Spinal cord (tissue), 9 donors: ENCODE measurements at regions not wholly inside any gene's neighbourhood (a gene's known extent, or its start where the extent isn't known, plus 50 kb on each side); places are given as distances from the start of the nearest gene placed in this dataset.

Experiments used
- DNase-seq, 6 donors: peaks; one replicate each; pipeline versions ENCODE4 v3.0.0 to v3.0.0-alpha.2; 2013 to 2015; ENCODE audit warnings: low spot score in 6 of 6, low read depth in 4 of 6
- H3K27ac ChIP-seq: one replicate; pipeline ENCODE4 v1.5.1; 2013; ENCODE audit warnings: low read depth, low read length, control low read depth
- H3K27me3 ChIP-seq: one replicate; pipeline ENCODE4 v1.6.1; 2013; ENCODE audit warnings: low read length; ENCODE audit not compliant: control insufficient read depth, insufficient read depth
- H3K36me3 ChIP-seq: one replicate; pipeline ENCODE4 v1.6.1; 2013; ENCODE audit warnings: low read length; ENCODE audit not compliant: control insufficient read depth, insufficient read depth
- H3K4me1 ChIP-seq: one replicate; pipeline ENCODE4 v1.6.1; 2013; ENCODE audit warnings: low read length; ENCODE audit not compliant: control insufficient read depth, insufficient read depth
- H3K4me3 ChIP-seq: one replicate; pipeline ENCODE4 v1.5.1; 2013; ENCODE audit warnings: low read depth, low read length, control low read depth
- H3K9me3 ChIP-seq: one replicate; pipeline ENCODE4 v1.6.1; 2013; ENCODE audit warnings: low read length; ENCODE audit not compliant: control insufficient read depth, insufficient read depth
- whole genome bisulfite sequencing: methylation state at CpG from one replicate; pipeline ENCODE4 v1.1.5; 2013; ENCODE audit warnings: missing lambda C conversion rate; ENCODE audit not compliant: insufficient coverage; 5-methylcytosine and 5-hydroxymethylcytosine counted together
- donor health status: healthy.

DNA sequence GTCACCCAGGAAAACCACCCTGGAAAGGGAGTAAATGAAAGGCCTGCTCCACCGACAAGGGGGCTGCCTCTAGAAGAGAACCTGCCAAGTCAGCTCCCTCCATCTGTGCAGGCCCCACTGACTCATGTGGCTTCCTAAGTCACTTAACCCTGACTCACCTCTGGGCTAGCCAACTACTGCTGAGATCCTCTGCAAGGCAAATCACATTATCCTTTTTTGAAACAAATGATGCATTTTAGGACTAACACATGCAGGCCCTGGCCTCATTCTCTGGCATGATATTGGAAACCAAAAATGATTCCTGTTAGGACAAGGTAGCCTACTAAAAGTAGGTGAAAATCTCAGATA is 474.6 kb downstream of the EPHA4 start:
- H3K4me1 ChIP-seq: no peaks in the 10 kb centered on the region
- WGBS: 50% methylated on average over 1 of the region's 1 CpG

DNA sequence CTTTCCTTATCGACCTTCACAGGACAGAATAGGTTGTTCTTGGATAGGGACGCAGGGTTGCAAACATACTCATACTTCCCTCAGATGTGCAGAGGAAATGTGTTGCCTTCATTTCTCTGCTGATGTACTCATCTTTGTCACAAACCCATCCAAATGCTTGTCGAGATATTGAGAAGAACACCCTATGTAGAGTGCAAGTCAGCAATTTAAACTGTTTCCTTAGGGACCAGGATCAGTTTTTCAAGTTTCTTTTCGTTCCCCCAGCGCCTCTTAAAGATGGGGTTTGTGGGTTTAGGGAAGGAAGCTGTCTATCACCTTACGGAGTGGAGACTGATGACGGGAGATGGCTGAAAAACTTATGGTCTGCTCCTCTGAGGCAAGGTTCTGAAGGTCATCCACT is 474.2 kb downstream of the EPHA4 start:
- no peaks in the 10 kb centered on the region for H3K36me3 ChIP-seq

More for the DNA sequence above, 474.6 kb downstream of the EPHA4 start:
- Histone ChIP-seq H3K9me3 (no peaks in the 10 kb centered on the region), H3K4me3 (no peak overlapping the region), H3K27me3 (no peaks in the 10 kb centered on the region), H3K27ac (no peak overlapping the region), H3K36me3 (no peaks in the 10 kb centered on the region)
- no peak for DNase-seq

GRCh38 chr2:221100467-221101089 is 471.5 kb downstream of the EPHA4 start:
- WGBS: 59% methylated on average over 5 of the region's 11 CpGs
- H3K4me3 ChIP-seq: no peak overlapping the region
- peaks cover 13% of the 10 kb centered on the region for H3K4me1 ChIP-seq
- H3K36me3 ChIP-seq: no peaks in the 10 kb centered on the region
- H3K27me3 ChIP-seq: no peaks in the 10 kb centered on the region
- no peaks in the 10 kb centered on the region for H3K9me3 ChIP-seq
- no peak overlapping the region for H3K27ac ChIP-seq
- DNase-seq: peak in 1 of 6 donors; percentile 45

More for the DNA sequence above, 474.2 kb downstream of the EPHA4 start:
- DNase-seq: no peak
- H3K4me3 ChIP-seq: no peak overlapping the region
- H3K9me3 ChIP-seq: no peaks in the 10 kb centered on the region
- H3K4me1 ChIP-seq: no peaks in the 10 kb centered on the region
- 83% methylated on average over 7 of the region's 7 CpGs for WGBS
- H3K27me3 ChIP-seq: no peaks in the 10 kb centered on the region
- H3K27ac ChIP-seq: no peak overlapping the region

DNA sequence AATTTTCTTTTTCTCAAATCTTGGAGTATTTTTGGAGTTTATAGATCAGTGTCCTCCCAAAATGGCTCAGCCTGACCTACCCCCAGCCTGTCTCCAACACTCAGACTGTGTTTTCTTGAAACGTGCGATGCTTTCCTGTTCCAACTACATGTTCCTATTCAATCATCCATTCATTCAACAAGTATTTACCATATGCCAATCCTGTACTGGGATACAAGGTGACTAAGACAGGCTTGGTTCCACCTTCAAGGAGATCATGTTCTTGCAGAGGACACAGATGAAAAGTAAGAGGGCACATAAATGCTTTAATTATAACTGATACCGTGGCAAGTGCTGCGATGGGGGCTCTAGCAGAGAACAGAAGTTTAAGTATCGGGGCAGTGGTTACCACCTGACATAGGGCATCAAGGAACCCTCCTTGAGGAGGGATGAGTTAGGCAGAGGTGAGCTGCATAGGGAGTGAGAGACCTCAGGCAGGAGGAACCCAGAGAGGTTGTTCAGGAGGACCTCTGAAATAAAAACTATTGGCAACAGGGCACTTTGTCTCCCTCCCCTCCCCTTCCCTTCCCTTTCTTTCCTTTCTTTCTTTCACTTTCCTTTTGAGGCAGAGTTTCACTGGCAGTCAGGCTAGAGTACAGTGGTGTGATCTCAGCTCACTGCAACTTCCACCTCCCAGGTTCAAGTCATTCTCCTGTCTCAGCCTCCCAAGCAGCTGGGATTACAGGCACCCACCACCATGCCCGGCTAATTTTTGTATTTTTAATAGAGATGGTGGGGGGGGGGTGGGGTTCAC is 469.0 kb downstream of the EPHA4 start:
- Histone ChIP-seq H3K36me3 (no peaks in the 10 kb centered on the region), H3K4me3 (no peak overlapping the region), H3K27me3 (no peaks in the 10 kb centered on the region), H3K27ac (no peak overlapping the region), H3K4me1 (peaks cover 13% of the 10 kb centered on the region), H3K9me3 (no peaks in the 10 kb centered on the region)
- no peak for DNase-seq
- WGBS: 96% methylated on average over 5 of the region's 6 CpGs

GRCh38 chr2:221103930-221104329 is 468.2 kb downstream of the EPHA4 start:
- 55% methylated on average over 4 of the region's 5 CpGs for WGBS
- H3K36me3 ChIP-seq: no peaks in the 10 kb centered on the region
- no peak for DNase-seq
- H3K4me1 ChIP-seq: peaks cover 13% of the 10 kb centered on the region
- H3K4me3 ChIP-seq: no peak overlapping the region
- no peaks in the 10 kb centered on the region for H3K9me3 ChIP-seq
- H3K27me3 ChIP-seq: no peaks in the 10 kb centered on the region
- peak overlapping the region; percentile 73 for H3K27ac ChIP-seq

DNA sequence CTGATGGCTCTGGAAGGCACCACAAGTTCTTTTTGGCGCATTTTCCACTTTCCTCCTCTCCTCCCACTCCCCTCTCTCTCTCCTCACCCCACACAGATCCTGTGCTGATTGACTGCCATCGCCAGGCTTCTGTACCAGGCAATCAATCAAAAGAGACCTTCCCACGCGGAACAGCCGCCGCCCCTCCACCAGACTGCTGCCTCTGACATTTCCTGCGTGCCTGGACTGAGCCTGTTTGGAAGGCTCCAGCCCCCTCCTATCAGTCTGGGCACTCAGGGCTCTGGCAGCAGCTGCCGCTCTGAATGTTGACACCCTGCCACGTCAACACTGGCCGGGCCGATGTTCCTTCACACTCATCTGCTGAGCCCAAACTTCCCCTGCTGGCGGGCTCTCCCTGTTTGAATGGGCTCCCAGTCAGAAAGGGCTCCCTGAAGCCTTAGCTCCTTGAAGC is 467.7 kb downstream of the EPHA4 start:
- peak overlapping the region; percentile 73 for H3K27ac ChIP-seq
- H3K4me3 ChIP-seq: no peak overlapping the region
- no peaks in the 10 kb centered on the region for H3K36me3 ChIP-seq
- H3K9me3 ChIP-seq: no peaks in the 10 kb centered on the region
- H3K27me3 ChIP-seq: no peaks in the 10 kb centered on the region
- peaks cover 13% of the 10 kb centered on the region for H3K4me1 ChIP-seq
- WGBS: 18% methylated on average over 12 of the region's 12 CpGs
- DNase-seq: peak; percentile 31 to 89 (median 44)

DNA sequence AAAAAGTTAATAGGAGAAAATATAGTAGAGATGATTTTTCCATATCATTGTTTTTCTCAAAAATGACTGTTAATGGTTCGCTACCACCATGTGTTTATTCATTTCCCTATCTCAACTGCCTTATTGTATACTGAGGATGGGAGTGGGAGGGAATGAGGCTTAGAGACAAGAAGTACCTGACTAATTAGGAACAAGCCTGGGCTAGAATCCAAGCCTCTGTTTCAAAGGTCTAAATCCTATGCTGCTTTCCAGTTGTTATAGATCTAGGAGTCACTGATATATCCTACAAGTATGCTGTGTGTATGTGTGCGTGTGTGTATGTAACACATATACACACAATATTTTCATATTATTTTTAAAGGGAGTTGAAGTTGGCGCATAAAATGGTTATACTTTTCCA is 465.9 kb downstream of the EPHA4 start:
- H3K36me3 ChIP-seq: no peaks in the 10 kb centered on the region
- no peaks in the 10 kb centered on the region for H3K9me3 ChIP-seq
- 100% methylated on average over 1 of the region's 3 CpGs for WGBS
- no peak overlapping the region for H3K27ac ChIP-seq
- peaks cover 13% of the 10 kb centered on the region for H3K4me1 ChIP-seq
- DNase-seq: no peak
- no peak overlapping the region for H3K4me3 ChIP-seq
- no peaks in the 10 kb centered on the region for H3K27me3 ChIP-seq

- peaks cover 13% of the 10 kb centered on the region for H3K4me1 ChIP-seq
- H3K9me3 ChIP-seq: no peaks in the 10 kb centered on the region
- no peaks in the 10 kb centered on the region for H3K27me3 ChIP-seq
- no peak for DNase-seq
- no peaks in the 10 kb centered on the region for H3K36me3 ChIP-seq
- no peak overlapping the region for H3K4me3 ChIP-seq
- H3K27ac ChIP-seq: no peak overlapping the region
- WGBS: no CpG with 5 or more reads among the region's 1 CpG
Observed at GRCh38 chr2:221107424-221107823, 464.7 kb downstream of the EPHA4 start.

- Histone ChIP-seq H3K4me1 (peaks cover 2% of the 10 kb centered on the region), H3K4me3 (no peak overlapping the region), H3K27me3 (no peaks in the 10 kb centered on the region), H3K36me3 (no peaks in the 10 kb centered on the region), H3K9me3 (no peaks in the 10 kb centered on the region), H3K27ac (no peak overlapping the region)
- no peak for DNase-seq
Observed at GRCh38 chr2:221109552-221109951, 462.6 kb downstream of the EPHA4 start.

DNA sequence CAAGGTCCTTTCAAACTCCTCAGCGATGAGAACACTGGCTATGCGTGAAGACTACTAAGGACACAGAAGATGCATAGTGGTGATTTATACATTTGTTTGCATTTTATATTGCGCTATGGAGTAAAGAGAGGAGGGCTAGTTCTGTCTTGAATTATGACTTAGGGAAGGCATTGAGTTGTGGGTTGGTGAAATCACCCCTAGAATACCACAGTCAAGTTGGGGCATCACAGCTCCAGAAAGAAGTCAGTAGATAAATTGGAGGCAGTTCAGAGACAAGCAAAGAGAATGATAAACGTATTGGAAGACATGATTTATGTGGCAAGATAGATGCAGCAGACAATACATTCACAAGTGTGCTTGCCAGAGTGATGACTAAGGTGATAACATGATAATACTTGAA is 460.4 kb downstream of the EPHA4 start:
- no peaks in the 10 kb centered on the region for H3K4me1 ChIP-seq
- H3K9me3 ChIP-seq: no peaks in the 10 kb centered on the region
- WGBS: 96% methylated on average over 4 of the region's 4 CpGs
- no peak overlapping the region for H3K27ac ChIP-seq
- H3K27me3 ChIP-seq: no peaks in the 10 kb centered on the region
- no peak for DNase-seq
- no peaks in the 10 kb centered on the region for H3K36me3 ChIP-seq
- H3K4me3 ChIP-seq: no peak overlapping the region
